AG08395 (cell line): ENCODE measurements at regions not wholly inside any gene's neighbourhood (a gene's known extent, or its start where the extent isn't known, plus 50 kb on each side); places are given as distances from the start of the nearest gene placed in this dataset.
A peak's percentile ranks its signal among the peaks of the same experiment; 100 is the strongest.
"Not testable (repeated sequence)": the region's sequence is repeated elsewhere in the genome, so short reads cannot be mapped to it uniquely, and the experiment has no call there.

Experiments
- DNase-seq: peaks from one replicate; pipeline ENCODE4 v3.0.0; 2012; ENCODE audit warnings: mixed read lengths, low spot score

DNA sequence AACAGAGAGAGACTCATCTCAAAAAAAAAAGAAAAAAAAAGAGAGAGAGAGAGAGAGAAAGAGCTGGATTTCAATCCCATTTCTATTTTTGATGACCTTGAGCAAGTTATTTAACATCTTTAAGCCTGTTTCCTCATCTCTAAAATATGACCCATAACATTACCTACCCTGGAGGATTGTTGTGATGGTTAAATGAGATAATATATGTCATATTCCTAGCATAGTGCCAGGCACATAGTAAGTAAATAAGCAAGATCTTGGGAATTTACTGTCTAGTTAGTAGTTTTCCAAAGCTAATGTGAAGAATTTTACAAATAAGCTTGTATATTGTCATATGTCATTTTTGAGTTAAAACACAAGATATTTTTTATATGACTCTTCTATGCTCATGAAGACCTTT, 236.5 kb downstream of the PHLDA1 start:
- DNase-seq = no peak

DNA sequence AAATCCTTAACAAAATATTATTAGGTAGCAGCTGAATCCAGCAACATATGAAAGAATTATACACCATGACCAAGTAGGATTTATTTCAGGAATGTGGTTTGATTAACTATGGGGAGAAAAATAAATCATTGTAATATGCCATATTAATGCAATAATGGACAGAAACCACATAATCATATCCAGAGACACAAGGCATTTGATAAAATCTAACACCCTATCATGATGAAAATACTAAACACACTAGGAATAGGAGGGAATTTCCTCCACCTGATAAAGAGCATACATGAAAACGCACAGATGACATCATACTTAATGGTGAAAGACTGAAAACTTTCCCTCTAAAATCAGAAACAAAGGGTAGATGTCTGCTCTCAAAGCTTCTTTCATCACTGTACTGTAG, 238.9 kb downstream of the PHLDA1 start:
- DNase-seq = no peak

DNA sequence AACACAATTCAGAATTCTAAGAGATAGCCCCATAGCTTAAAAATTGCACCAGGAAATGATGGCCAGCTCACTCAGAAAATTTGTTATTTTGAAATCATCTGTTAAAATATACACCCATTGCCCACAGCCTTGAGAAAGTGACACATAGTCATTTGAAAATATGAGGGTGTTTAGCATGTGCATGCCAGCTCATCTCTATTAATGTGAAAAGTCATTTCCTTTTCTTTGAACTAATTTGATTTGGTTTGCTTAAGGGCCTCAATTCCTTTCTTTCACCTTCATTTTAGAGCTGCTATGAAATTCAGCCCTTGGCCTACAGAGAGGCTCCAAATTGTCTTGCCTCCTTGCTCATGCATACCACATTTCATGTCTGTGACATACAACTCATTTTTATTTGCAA, 241.4 kb downstream of the PHLDA1 start:
- DNase-seq = no peak

DNA sequence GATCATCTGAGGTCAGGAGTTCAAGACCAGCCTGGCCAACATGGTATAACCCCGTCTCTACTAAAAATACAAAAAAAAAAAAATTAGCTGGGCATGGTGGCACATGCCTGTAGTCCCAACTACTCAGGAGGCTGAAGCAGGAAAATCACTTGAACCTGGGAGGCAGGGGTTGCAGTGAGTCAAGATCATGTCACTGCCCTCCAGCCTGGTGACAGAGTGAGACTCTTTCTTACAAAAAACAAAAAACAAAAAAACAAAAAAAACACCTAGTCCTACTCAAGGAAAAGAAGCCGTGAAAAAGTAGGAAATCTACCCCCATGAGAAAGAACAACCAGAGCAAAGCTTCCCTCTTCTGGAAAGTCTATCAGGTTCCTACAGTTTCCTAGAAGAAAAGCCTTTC, 244.4 kb downstream of the PHLDA1 start:
- not testable (repeated sequence) for DNase-seq

DNA sequence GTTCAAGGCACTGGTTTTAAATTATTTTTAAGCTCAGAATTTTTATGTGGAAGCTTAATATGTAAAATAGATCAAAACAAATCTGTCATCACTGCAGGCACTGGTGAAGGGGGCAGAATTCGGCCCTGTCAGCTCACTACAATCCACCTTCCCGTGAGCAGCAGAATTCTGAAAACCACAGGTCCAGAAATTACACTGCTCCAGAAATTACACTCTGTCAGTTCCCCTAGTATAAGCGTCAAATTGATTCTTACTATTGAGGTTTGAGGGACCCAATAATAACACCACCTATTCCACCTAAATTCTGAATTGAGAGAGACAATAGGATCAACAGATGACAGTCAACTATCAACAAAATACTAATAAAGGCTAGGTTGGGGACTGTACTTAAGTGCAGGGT, 245.5 kb downstream of the PHLDA1 start:
- no peak for DNase-seq

DNA sequence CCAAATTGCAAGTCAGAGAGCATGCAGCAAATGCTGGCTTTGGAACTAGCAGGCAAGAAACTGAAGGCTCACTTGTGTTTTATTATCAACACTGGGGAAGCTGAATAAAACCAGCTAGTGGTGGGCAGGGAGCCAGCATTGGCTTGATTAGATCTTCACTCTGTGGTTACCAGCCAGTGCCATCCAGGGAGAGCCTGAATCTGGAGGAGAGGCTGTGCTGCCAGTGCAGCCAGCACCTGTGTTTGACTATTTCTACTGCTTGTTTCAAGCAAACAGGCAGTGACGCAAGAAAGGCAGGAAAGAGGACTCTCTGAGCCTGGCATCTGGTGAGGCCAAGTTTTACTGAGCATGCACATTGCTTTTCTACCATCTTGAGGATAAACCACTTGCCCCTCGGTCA, 247.0 kb downstream of the PHLDA1 start:
- DNase-seq = no peak

DNA sequence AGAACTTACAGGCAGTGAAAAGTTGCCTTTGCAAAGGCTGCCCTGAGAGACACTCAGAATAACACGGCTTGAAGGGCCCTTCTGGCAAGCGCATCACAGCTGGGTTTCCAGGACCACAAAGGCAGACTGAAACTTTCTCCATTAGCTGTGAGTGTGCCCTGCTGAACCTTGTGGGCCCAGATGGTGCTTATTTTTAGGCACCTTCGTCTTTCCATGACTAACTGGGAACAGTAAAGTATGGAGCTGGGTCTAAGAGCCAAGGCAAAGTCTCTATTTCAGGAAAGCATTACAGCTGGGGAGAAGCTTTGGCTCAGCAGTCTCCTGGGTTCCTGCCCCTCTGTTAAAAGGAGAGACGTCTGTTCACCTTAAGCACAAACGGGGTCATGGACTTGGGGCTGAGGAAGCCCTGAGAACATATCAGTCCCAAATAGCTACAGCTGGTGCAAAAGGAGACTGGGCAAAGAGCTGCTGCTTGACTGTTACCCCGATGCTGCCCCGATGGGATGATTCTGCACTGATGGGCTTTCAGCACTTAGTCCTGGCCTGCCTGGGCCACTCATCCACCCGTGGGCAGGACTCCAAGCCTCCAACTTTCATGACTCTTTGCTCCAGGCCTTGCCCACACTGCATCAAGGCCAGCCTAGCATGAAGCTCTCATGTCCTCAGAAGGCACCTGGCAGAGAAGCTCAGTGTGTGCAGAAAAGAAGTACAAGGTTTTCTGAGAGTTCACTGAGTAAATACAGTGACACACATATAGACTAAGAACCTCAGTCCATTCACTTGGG, 248.3 kb downstream of the PHLDA1 start:
- peak; percentile 33 for DNase-seq

DNA sequence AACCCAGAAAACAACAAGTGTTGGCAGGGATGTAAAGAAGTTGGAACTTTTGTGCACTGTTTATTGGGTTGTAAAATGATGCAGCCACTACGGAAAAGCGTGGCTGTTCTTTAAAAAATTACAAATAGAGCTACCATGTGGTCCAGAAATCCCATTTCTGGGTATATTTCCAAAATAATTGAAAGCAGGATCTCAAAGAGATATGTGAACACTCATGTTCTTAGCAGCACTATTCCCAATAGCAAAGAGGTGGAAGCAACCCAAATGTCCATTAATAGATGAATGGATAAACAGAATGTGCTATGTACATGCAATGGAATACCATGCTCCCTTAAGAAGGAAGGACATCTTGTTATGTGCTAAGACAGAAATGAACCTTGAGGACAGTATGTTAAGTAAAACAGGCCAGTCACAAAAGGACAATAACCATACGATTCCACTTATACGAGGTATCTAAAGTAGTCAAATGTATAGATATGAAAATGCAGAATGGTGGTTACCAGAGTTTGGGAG, 249.5 kb downstream of the PHLDA1 start:
- DNase-seq = no peak

DNA sequence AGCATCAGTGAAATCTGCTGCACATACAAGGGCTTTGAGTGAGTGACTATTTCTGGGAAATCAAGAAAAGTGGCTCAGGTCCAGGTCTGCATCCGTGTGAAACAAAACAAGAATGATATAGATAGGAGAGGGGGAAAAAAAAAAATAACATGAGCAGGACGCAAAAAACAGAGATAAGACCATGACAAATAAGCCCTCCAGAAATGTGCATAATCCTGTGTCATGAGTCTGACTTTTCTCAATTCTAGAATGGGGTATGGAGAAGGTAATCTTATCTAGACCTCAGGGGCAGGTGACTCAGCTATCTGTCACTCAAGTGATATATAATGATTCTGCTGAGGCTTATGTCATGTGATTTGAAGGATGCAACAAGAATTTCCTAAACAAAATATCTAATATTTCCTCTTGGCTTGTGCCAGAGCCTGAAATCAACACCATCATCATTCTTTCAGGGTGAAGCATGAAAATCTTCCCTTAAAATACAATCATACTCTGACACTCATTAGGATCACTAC, 250.0 kb downstream of the PHLDA1 start:
- no peak for DNase-seq

DNA sequence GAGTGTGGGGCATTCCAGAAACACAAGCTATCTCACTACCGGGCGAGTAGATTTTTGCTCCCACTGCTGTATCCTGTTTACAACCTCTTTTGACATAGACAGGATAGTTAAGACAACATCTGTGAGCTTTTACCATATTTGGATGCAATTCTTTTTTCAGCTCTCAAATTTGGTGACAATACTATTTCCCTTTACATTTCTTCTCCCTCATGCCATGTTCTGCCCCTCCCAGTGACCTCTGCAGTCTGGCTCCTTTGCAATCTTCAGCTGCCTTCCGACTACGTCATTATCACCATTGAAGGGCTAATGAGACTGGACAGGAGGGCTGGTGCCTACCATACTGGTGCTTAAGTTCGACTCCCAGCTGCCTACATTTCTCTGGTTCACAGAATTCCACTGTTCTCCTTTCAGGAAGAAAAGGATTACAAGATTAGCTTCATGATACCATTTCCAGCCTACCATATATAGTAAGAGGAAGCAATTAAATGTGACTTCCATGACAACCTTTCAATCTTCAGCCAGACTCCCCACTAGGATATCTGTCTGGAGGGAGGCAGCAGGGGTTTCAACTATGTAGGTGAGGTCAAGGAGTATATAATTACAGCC, 251.6 kb downstream of the PHLDA1 start:
- DNase-seq = no peak

DNA sequence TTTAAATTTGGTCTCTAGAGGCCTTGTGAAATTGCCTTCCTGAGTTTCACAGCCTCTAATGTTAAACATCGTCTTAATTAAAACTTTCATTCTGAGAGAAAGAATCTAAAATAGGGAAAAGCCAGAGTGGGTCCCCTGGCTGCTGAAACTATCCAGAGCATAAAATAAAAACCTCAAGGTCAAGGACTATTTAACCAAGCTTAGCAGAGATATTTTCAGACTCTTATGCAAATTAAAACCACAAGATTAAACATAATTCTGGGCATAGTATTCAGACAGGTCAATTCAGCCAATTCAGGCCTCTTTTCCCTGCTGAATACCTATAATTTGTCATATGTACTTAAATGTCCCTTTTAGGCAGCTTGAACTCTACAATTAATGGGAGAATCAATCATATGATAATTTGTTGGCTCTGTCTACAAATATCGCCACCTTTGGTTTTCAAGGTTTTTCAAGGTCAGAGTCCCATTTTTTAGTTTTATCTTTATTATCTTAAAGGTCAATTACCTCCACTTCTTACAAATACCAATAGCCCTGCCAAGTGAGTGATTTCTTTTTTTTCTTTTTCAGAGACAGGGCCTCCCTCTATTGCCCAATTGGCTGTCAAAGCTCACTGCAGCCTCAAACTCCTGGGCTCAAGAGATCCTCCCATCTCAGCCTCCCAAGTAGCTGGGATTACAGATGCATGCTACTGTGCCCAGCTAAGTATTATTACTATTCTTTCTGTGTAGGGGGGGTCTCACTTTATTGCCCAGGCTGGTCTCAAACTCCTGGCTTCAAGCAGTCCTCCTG, 257.1 kb downstream of the PHLDA1 start:
- DNase-seq = no peak

DNA sequence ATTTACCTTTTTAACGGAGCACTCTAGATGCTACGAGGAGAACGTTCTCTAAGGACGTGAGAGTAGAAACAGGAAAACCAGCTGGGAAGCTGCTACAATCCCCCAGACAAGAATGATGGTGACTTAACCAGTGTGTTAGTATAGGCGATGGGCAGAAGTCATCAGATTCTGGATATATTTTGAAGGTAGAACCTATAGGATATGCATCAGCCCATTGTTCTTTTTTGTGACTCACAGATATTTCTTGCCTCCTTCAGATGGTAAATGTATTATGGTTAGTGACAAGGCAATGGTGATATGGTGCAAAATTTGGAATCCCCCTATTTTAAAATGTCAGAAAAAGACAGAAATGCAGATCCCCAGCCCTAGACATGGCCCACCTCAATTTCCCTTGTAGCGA, 258.2 kb downstream of the PHLDA1 start:
- DNase-seq = no peak

DNA sequence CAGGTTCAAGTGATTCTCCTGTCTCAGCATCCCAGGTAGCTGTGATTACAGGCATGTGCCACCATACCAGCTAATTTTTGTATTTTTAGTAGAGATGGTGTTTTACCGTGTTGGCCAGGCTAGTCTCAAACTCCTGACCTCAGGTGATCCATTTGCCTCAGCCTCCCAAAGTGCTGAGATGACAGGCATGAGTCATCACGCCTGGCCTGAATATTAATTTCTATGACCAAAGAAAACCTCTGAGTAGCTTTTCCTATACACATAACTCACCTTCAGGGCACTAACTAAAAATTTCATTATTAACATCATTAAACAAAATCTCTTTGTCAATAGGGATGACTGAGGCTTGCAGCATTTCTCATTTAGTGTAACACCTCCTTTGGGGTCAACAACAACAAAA, 259.6 kb upstream of the KRR1 start:
- DNase-seq = no peak

DNA sequence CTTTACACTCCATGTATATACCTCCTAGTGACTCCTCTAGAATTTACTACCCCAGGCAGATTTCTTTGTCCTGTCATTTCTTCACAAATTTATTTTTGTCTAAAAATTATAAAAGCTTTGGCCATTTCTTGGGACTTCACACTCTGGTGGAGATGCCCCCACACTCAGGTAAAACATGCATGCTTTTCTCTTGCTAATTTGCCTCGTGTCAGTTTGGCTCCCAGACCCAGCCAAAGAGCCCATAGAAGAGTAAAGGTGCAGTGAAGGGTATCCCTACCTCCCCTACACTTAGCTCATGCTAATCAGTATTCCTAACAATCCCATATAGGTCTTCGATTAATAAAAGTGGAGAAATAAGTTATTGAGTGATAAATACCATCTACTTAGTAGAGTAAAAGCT, 256.5 kb upstream of the KRR1 start:
- DNase-seq = no peak

DNA sequence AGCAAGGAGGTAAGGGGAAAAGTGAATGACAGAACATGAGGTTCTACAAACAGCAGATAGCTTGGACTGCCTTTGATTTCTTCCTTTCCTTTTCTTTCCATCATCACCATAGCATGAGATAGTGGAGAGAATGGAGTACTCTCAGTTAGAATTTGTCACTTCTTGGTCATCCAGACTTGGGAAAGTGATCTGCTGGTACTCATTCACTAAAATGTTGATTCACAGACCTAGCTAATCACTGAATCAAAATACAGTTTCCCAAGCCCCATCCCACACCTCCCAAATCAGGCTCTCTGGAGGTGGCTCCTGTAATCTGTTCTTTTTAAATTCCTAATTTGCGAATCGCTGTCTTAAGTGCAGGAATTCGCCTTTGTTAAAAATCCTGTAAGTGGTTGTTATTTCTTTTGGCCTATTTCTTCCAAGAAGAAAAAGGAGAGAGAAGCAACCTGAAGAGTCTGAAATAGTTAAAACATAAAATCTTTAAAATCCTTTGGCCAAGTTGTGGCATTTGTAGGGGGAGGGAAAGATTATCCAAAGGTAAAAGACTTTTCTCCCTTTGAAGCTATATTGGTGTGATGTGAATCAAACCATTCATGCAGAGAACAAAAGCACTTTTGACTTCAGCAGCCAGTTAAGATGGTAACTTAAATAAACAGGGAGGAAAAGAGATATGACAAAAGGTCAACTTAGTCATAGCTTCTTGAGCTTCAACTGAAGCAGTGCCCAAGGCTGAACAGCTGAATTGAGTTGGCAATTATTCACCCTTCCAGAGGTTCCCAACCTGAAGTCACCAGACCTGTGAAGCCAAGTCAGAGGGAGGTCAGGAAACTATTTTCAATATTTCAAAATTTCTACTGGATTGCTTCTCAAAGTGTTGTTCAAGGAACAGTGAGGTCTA, 255.1 kb upstream of the KRR1 start:
- no peak for DNase-seq

DNA sequence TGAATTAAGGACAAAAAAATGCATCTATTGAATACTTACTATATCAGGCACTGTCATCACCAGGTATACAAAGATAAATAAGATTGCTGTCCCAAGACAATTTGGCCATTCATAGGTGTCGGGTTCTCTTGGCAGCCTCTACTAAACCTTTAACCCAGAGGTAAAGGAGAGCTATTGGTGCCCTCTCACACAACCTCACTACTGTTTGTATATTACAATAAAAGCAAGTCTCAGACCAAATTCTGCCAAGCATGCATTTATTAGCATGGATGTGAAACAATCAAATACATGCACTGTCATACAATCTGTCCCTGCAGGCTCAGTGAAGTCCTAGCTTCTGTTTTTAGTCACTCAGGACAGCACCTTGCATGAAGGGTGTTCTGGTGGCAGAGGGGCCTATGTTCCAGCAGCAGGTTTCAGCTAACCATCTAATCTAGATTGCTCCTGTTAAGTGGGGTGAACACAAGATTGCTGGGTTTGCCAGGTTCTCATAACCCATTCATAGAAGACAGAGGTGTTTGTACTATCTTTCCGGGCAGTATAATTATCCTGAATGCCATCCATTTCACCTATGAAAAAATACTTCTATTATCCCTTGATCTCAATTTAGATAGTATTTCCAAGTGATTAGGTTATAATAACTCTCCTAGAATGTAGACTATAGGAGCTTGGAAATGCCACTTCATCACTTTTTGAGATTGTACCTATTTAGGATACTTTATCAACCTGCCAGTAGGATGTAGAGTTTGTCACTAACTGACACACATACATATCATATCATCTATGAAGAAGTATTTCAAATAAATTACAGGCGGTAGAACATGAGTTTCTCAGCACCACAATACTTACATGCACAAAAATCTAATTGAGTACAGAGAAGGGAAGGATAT, 254.0 kb upstream of the KRR1 start:
- DNase-seq = no peak

DNA sequence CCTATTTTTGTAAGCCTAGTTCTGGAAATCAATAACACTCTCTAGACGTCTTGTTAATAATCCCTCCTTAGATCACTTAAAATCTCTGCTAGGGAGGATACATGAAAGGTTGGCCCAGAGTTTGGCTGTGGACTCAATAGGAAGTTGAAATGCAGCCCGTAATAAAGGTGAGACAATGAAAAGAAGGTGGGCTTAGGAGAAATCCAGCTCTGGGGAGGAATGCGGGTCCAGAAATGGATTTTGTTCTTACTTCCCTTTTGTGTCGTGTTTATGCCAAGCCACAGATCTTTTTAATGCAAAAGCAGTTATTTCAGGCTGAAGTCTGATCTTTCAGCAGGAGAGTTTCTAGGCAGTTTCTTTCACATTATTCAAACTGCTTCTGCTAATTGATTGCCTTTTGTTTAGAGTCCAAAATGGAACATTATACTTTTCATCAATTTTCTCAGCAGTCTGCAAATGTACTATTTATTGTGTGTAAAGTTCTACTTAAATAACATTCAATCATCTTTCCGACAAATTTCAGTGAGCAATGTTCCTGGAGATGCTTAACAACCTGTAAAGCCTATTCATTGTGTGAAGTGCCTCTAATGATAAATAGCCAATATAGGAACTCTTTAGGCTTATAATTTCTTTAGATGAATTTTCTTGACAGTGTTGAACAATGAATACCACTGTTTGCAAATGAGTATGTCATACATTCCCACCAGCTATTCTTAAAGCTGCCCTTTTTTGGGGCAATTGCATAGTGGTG, 252.9 kb upstream of the KRR1 start:
- no peak for DNase-seq

DNA sequence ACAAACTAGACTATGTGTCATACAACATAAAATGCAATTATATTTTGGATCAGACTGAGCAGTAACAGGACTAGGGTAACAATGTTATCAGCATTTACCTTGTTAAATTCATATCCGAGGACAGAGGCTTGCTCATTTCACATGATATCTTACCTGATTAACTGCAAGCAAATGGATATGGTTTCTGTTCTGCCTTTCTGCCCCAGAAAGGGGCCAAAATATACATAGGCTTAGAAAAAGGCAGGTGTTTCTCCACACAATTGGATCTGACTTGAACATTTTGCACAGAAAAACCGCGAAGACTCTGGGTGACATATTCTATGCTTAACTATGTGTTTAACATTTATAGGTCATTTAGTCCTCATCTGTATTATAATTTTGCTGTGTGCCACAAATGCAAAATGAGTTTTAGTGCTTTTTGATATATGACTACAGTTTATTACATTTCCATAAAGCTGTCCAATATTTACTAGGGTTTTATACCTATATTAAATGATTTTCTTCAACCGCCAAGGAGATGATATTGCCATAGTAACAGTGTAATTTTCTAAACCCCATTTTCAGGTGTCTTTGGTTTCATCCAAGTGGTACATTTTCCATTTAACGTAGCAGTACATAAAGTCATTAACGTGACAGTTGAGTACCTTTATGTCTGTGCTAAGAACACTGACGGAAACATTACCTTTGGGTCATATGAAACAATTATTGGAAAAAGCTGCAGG, 249.3 kb upstream of the KRR1 start:
- DNase-seq = no peak
